Fibroblast of lung (primary cell): ENCODE measurements at regions not wholly inside any gene's neighbourhood (a gene's known extent, or its start where the extent isn't known, plus 50 kb on each side); places are given as distances from the start of the nearest gene placed in this dataset.

Experiments used
- DNase-seq, 2 donors: peaks; one replicate each; pipeline versions ENCODE4 v3.0.0 to v3.0.0-alpha.2; 2010; ENCODE audit warnings: low read depth in 2 of 2
- H2AFZ ChIP-seq: 2 replicates; pipeline ENCODE4 v1.5.1; 2012; ENCODE audit warnings: low read length, control low read depth, inconsistent platforms
- H3K27ac ChIP-seq: 2 replicates; pipeline ENCODE4 v1.5.1; 2011; ENCODE audit warnings: low read length, control low read depth; ENCODE audit not compliant: insufficient read depth
- H3K27me3 ChIP-seq: 2 replicates; pipeline ENCODE4 v1.5.1; 2011; ENCODE audit warnings: mild to moderate bottlenecking, low read length; ENCODE audit not compliant: control insufficient read depth, insufficient read depth
- H3K36me3 ChIP-seq: 2 replicates; pipeline ENCODE4 v1.5.1; 2011; ENCODE audit warnings: low read length; ENCODE audit not compliant: control insufficient read depth, insufficient read depth
- H3K4me1 ChIP-seq: 2 replicates; pipeline ENCODE4 v1.5.1; 2011; ENCODE audit warnings: low read length; ENCODE audit not compliant: control insufficient read depth, insufficient read depth; ENCODE audit errors: extremely low read depth
- H3K4me2 ChIP-seq: 2 replicates; pipeline ENCODE4 v1.5.1; 2011; ENCODE audit warnings: low read length, control low read depth; ENCODE audit not compliant: insufficient read depth; ENCODE audit errors: extremely low read depth
- H3K4me3 ChIP-seq, 4 experiments: fragments of 200-600 bp in 1 of 4; sonication (generic) in 1 of 4; replicated peaks in 1 of 4; 2 replicates each; pipeline ENCODE4 v1.5.1; 2011 to 2016; ENCODE audit warnings: low read length in 4 of 4, low read depth in 3 of 4, mild to moderate bottlenecking in 3 of 4, control low read depth in 2 of 4, inconsistent platforms in 1 of 4, mixed read lengths in 1 of 4; ENCODE audit not compliant: insufficient read depth in 1 of 4; ENCODE audit errors: control extremely low read depth in 1 of 4
- H3K79me2 ChIP-seq: 2 replicates; pipeline ENCODE4 v1.5.1; 2012; ENCODE audit warnings: mild to moderate bottlenecking, low read length, inconsistent platforms; ENCODE audit not compliant: control insufficient read depth, insufficient read depth
- H3K9ac ChIP-seq: 2 replicates; pipeline ENCODE4 v1.5.1; 2011; ENCODE audit warnings: mild to moderate bottlenecking, low read length, control low read depth; ENCODE audit not compliant: insufficient read depth
- H3K9me3 ChIP-seq: 2 replicates; pipeline ENCODE4 v1.5.1; 2012; ENCODE audit warnings: low read depth, low read length; ENCODE audit not compliant: control insufficient read depth, insufficient read depth
- H4K20me1 ChIP-seq: 2 replicates; pipeline ENCODE4 v1.5.1; 2011; ENCODE audit warnings: low read length; ENCODE audit not compliant: control insufficient read depth, insufficient read depth; ENCODE audit errors: extremely low read depth
- CTCF ChIP-seq, 2 donors: IDR thresholded peaks in 1 of 2; conservative IDR thresholded peaks in 1 of 2; 1 replicate in 1 of 2; 2 replicates in 1 of 2; pipeline ENCODE4 v1.5.1; 2011 to 2012; ENCODE audit warnings: low read length in 2 of 2, control low read depth in 1 of 2, inconsistent platforms in 1 of 2, low read depth in 1 of 2, mild to moderate bottlenecking in 1 of 2
- EZH2 ChIP-seq: IDR thresholded peaks from 2 replicates; pipeline ENCODE4 v1.5.1; 2012; ENCODE audit warnings: low read length, control low read depth, mild to moderate bottlenecking; ENCODE audit errors: missing control alignments

GRCh38 chr15:58307313-58307961 lies 124.4 kb upstream of the LIPC start:
- H4K20me1 ChIP-seq, result no peaks in the 10 kb centered on the region
- no peaks in the 10 kb centered on the region for H3K79me2 ChIP-seq
- no peaks in the 10 kb centered on the region for H3K27me3 ChIP-seq
- H3K36me3 ChIP-seq, result no peaks in the 10 kb centered on the region
- no peak overlapping the region for H3K9ac ChIP-seq
- H3K4me3 ChIP-seq, result no peak overlapping the region
- DNase-seq, result peak; percentile 64 to 88
- H3K27ac ChIP-seq, result peak overlapping the region; percentile 6
- peaks cover 7% of the 10 kb centered on the region for H3K4me1 ChIP-seq
- H3K4me2 ChIP-seq, result peak overlapping the region; percentile 72
- no peak overlapping the region for H2AFZ ChIP-seq
- no peaks in the 10 kb centered on the region for H3K9me3 ChIP-seq
- no peak for TF ChIP-seq EZH2

GRCh38 chr15:58308742-58309355 lies 122.9 kb upstream of the LIPC start:
- Histone ChIP-seq H3K27ac (no peak overlapping the region), H3K9ac (no peak overlapping the region), H3K4me3 (no peak overlapping the region), H3K9me3 (no peaks in the 10 kb centered on the region), H3K4me2 (no peak overlapping the region), H3K36me3 (no peaks in the 10 kb centered on the region), H3K79me2 (no peaks in the 10 kb centered on the region), H3K4me1 (peaks cover 7% of the 10 kb centered on the region), H2AFZ (no peak overlapping the region), H3K27me3 (no peaks in the 10 kb centered on the region), H4K20me1 (no peaks in the 10 kb centered on the region)
- TF ChIP-seq EZH2 (no peak), CTCF (conservative IDR thresholded peaks at IDR 0.05 in 1 of 2, IDR thresholded peaks at IDR 0.05 in 1 of 2; ENCODE audit: low read depth in 1 of 2, low read length in 2 of 2) (no peak)
- no peak for DNase-seq

GRCh38 chr15:58309963-58310928 lies 121.5 kb upstream of the LIPC start:
- Histone ChIP-seq H3K27ac (no peak overlapping the region), H3K9me3 (no peaks in the 10 kb centered on the region), H3K27me3 (no peaks in the 10 kb centered on the region), H3K79me2 (no peaks in the 10 kb centered on the region), H3K4me3 (no peak overlapping the region), H4K20me1 (no peaks in the 10 kb centered on the region), H3K36me3 (no peaks in the 10 kb centered on the region), H3K4me1 (peaks cover 7% of the 10 kb centered on the region), H3K9ac (no peak overlapping the region), H3K4me2 (no peak overlapping the region), H2AFZ (no peak overlapping the region)
- DNase-seq, result no peak
- TF ChIP-seq CTCF (conservative IDR thresholded peaks at IDR 0.05 in 1 of 2, IDR thresholded peaks at IDR 0.05 in 1 of 2; ENCODE audit: low read depth in 1 of 2, low read length in 2 of 2), result no peak
- no peak for TF ChIP-seq EZH2
